ENCODE measurements at regions not wholly inside any gene's neighbourhood (a gene's known extent, or its start where the extent isn't known, plus 50 kb on each side); places are given as distances from the start of the nearest gene placed in this dataset.

- DNase-seq (ENCODE audit: low spot score) = no peak
Measured at GRCh38 chr5:173719731-173720082, 103.3 kb upstream of the BOD1 start.

- DNase-seq (ENCODE audit: low spot score) = no peak
Measured at GRCh38 chr5:173720286-173720952, 104.0 kb upstream of the BOD1 start.

GRCh38 chr5:173720953-173721600 is 104.6 kb upstream of the BOD1 start:
- DNase-seq (ENCODE audit: low spot score) = no peak

- DNase-seq (ENCODE audit: low spot score) = no peak
Measured at GRCh38 chr5:173721601-173722232, 105.3 kb upstream of the BOD1 start.

- no peak for DNase-seq (ENCODE audit: low spot score)
Measured at GRCh38 chr5:173726846-173727557, 110.6 kb upstream of the BOD1 start.

- DNase-seq (ENCODE audit: low spot score) = no peak
Measured at GRCh38 chr5:173727839-173728778, 111.7 kb upstream of the BOD1 start.

GRCh38 chr5:173729079-173729765 is 112.8 kb upstream of the BOD1 start:
- DNase-seq (ENCODE audit: low spot score) = no peak

GRCh38 chr5:173730632-173731298 is 114.3 kb upstream of the BOD1 start:
- no peak for DNase-seq (ENCODE audit: low spot score)

- DNase-seq (ENCODE audit: low spot score) = no peak
Measured at GRCh38 chr5:173733021-173733420, 116.6 kb upstream of the BOD1 start.

- no peak for DNase-seq (ENCODE audit: low spot score)
Measured at GRCh38 chr5:173733425-173733824, 117.0 kb upstream of the BOD1 start.

- DNase-seq (ENCODE audit: low spot score) = no peak
Measured at GRCh38 chr5:173733831-173734501, 117.5 kb upstream of the BOD1 start.

- no peak for DNase-seq (ENCODE audit: low spot score)
Measured at GRCh38 chr5:173734716-173735115, 118.3 kb upstream of the BOD1 start.

- no peak for DNase-seq (ENCODE audit: low spot score)
Measured at GRCh38 chr5:173735184-173735583, 118.7 kb upstream of the BOD1 start.

- DNase-seq (ENCODE audit: low spot score) = no peak
Measured at GRCh38 chr5:173735691-173736090, 119.2 kb upstream of the BOD1 start.

- no peak for DNase-seq (ENCODE audit: low spot score)
Measured at GRCh38 chr5:173736374-173736773, 119.9 kb upstream of the BOD1 start.

- no peak for DNase-seq (ENCODE audit: low spot score)
Measured at GRCh38 chr5:173736923-173737412, 120.5 kb upstream of the BOD1 start.

GRCh38 chr5:173739741-173740140 is 123.3 kb upstream of the BOD1 start:
- DNase-seq (ENCODE audit: low spot score) = no peak

- no peak for DNase-seq (ENCODE audit: low spot score)
Measured at GRCh38 chr5:173740400-173740799, 124.0 kb upstream of the BOD1 start.

- no peak for DNase-seq (ENCODE audit: low spot score)
Measured at GRCh38 chr5:173741087-173741486, 124.6 kb upstream of the BOD1 start.
